ENCODE measurements at regions not wholly inside any gene's neighbourhood (a gene's known extent, or its start where the extent isn't known, plus 50 kb on each side); places are given as distances from the start of the nearest gene placed in this dataset.

- no peak for DNase-seq (ENCODE audit: low read depth)
Measured at GRCh38 chr12:88996200-88996788, 356.0 kb downstream of the DUSP6 start.

DNA sequence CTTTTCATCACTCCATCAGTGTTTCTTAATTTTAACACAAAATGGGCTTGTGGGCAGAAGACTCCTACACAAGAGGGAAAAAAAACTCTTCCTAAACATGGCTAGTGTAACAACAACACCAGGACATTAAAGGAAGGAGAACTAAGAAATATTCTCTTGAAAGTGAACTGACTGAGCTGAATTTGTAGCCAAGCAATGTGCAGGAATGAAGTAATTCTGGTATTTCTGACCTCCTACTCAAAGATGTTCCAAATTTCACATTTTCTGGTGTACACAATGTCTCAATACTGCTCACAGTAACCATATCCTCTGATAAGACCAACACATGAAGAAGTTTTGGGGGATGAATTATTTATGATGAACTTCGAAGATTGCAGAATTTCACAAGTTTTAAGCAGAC, 357.3 kb downstream of the DUSP6 start:
- no peak for DNase-seq (ENCODE audit: low read depth)

- DNase-seq (ENCODE audit: low read depth), result no peak
Measured at GRCh38 chr12:88994537-88994936, 357.8 kb downstream of the DUSP6 start.

- DNase-seq (ENCODE audit: low read depth), result peak; percentile 40
Measured at GRCh38 chr12:88993651-88994050, 358.6 kb downstream of the DUSP6 start.

GRCh38 chr12:88986056-88986455, 366.2 kb downstream of the DUSP6 start:
- no peak for DNase-seq (ENCODE audit: low read depth)

DNA sequence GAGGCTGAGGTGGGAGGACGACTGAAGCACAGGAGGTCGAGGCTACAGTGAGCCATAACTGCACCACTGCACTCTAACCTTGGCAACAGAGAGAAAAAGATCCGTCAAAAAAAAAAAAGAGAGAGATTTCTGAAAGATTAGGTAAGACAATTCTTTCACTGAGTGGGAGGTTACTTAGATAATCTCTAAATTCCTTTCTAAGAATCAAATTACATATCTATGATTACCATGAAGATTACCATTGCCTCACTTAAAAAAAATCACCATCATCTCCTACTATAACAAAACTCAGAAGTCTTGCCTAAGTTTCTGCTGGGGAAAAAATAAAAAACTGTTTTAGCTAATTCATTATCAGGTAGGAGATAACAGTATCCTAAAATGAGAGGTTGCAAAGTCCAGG, 366.7 kb downstream of the DUSP6 start:
- DNase-seq (ENCODE audit: low read depth), result no peak

- DNase-seq (ENCODE audit: low read depth), result no peak
Measured at GRCh38 chr12:88985011-88985410, 367.3 kb downstream of the DUSP6 start.

- DNase-seq (ENCODE audit: low read depth), result no peak
Measured at GRCh38 chr12:88982694-88983093, 369.6 kb downstream of the DUSP6 start.

DNA sequence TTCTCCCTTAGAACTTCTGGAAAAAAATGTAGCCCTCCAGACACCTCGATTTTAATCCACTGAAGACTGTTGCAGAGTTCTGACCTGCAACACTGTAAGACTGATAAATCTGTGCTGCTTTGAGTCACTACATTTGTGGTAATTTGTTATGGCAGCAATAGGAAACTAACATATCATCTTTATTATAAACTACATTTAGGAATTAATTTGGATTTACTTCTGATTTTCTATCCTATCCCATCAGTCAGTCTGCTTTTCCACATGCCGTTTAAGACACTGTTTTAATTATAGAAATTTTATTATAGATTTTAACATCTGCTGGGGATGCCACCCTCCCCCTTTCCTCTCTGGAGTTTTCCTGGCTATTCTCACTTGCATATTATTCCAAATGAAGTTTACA, 375.2 kb downstream of the DUSP6 start:
- DNase-seq (ENCODE audit: low read depth), result no peak

- no peak for DNase-seq (ENCODE audit: low read depth)
Measured at GRCh38 chr12:88973998-88974397, 378.3 kb downstream of the DUSP6 start.

DNA sequence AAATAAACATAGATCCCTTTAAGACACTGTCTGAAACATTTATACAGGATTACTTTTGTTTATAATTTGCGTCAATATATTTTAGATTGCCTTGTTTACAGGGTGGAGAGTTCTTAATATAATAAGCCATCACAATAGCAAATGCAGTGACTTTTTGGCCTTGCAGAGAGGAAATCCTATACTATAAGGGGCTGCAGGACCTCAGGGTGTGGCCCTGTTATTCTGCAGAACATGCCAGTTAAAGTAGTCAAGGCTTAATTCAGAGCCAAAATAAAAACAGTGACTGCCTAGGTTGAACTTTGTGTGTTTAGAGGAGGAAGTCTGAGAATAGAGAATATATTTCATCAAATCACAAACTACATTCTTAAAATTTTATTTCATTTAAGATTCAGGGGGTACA, 381.6 kb downstream of the DUSP6 start:
- DNase-seq (ENCODE audit: low read depth), result no peak

- DNase-seq (ENCODE audit: low read depth), result no peak
Measured at GRCh38 chr12:88969127-88969526, 383.2 kb downstream of the DUSP6 start.

GRCh38 chr12:88960213-88960878, 380.1 kb upstream of the KITLG start:
- DNase-seq (ENCODE audit: low read depth), result no peak

GRCh38 chr12:88958946-88959345, 378.7 kb upstream of the KITLG start:
- no peak for DNase-seq (ENCODE audit: low read depth)

GRCh38 chr12:88958153-88958552, 377.9 kb upstream of the KITLG start:
- DNase-seq (ENCODE audit: low read depth), result no peak

GRCh38 chr12:88957358-88957757, 377.1 kb upstream of the KITLG start:
- DNase-seq (ENCODE audit: low read depth), result no peak

DNA sequence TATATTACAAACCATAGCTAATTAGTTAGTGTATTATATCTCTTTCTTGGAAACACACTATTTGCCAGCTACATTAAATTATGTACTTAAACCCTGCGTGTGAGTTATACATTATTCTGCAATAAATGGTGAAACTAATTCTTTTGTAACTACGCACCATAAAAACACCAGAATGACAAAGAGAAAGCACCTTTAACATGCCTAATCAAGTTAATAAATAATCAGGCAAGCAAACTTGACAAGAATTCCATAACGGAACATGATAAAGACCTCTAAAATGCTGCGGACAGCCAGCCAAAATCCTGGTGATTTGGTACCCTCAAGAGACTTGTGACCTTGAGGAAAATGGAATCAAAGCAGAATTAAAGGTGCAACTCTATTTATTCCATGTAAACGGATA, 375.3 kb upstream of the KITLG start:
- DNase-seq (ENCODE audit: low read depth), result no peak

DNA sequence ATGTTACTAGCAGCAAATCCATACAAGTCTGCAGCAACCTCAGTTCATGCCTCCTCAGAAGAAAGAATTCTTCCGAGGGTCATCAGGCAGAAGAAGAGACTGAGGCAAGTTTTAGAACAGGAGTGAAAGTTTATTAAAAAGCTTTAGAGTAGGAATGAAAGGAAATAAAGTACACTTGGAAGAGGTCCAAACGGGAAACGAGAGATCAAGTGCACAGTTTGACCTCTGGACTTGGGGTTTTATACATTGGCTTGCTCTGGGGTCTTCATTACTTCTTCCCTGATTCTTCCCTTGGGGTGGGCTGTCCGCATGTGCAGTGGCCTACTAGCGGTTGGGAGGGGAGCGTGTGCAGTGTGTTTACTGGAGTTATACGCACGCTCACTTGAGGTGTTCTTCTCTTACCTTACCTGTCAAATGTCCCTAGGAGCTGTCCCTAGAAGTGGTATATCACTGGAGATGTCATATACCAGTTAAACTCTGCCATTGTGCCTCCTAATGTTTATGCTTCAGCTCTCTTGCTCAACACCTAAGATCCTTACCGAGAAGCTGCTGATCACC, 372.8 kb upstream of the KITLG start:
- DNase-seq (ENCODE audit: low read depth), result no peak

DNA sequence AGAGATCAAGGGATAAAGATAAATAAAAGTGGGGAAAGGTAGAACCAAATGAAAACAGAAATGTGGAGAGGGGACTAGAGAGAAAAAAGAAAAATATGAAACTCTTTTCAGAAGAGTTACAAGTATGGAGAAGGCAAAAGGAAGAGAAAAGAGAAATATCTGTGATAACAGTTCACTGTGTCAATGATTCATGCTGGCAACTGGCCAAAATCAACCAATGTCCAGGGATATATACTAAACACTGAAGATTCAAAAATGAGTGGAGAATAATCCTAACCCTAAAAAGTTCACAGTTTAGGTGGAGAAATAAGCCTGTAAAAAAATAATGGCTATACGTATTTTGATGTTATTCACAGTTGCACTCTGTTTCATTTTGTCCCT, 372.3 kb upstream of the KITLG start:
- no peak for DNase-seq (ENCODE audit: low read depth)

- DNase-seq (ENCODE audit: low read depth), result no peak
Measured at GRCh38 chr12:88951860-88952561, 371.7 kb upstream of the KITLG start.

DNA sequence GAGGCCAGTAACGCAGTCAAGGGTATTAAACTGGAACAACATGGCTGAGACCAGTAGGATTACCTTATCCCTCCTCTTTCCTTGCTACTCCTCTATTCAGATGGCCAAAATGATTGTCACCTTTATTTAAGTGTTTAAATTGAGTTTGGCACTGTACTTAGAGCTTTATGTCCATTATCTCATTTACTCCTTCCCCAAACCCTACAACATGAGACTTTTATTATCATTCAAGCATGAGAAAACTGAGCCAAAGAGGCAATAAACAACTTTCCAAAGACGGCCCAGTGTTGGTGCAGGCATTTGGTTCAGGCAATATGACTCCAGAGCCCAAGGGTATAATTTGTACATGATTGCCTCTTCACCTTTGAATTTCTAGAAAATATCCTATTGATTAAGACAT, 370.9 kb upstream of the KITLG start:
- DNase-seq (ENCODE audit: low read depth), result no peak

DNA sequence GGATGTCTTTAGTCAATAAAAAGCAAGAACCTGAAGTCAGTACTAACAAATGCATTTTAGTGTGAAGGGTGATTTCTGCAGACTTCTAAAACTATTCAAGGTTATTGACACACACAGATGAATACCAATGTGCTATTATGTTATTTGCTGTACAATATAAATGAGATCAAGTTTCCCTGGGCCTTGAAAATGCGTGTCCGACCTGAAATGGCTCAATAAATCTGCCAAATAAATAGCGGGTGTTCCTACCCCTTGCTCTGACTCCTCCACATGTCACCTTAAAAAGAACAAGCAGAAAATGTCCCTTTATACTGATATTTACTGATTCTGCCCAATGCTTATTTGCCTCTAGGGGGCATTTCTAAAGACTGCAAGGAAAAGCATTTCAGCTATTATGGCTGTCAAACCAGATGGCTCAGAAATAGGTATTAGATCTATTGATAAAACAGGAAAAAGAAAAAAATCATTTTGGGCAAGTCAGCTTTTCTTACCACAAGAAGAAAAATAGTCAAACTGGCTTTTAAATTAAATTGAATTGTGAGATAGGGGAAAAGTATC, 367.3 kb upstream of the KITLG start:
- no peak for DNase-seq (ENCODE audit: low read depth)

GRCh38 chr12:88946372-88946997, 366.2 kb upstream of the KITLG start:
- peak; percentile 83 for DNase-seq (ENCODE audit: low read depth)
